ENCODE measurements at regions not wholly inside any gene's neighbourhood (a gene's known extent, or its start where the extent isn't known, plus 50 kb on each side); places are given as distances from the start of the nearest gene placed in this dataset.

DNA sequence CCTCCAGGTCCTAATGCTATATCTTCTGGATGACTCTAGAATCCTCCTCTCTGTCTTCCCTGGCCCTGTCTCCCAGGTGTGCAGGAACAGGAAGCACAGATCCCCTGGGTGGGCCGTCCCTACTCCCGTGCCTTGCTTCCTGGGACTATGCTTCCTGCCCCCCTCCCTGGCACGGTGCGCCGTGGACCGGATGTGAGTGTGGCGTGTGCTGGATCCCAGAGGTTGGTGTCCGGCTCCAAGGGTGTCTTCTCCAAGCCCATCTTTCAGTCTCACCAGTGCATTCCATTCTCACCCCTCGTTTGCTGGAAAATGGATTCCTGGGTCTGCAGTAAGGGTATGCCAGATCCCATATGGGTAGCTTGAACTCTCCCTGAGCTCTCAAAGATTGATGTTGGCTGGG, 144.4 kb upstream of the TWIST2 start:
- TF ChIP-seq, protein P1, sequence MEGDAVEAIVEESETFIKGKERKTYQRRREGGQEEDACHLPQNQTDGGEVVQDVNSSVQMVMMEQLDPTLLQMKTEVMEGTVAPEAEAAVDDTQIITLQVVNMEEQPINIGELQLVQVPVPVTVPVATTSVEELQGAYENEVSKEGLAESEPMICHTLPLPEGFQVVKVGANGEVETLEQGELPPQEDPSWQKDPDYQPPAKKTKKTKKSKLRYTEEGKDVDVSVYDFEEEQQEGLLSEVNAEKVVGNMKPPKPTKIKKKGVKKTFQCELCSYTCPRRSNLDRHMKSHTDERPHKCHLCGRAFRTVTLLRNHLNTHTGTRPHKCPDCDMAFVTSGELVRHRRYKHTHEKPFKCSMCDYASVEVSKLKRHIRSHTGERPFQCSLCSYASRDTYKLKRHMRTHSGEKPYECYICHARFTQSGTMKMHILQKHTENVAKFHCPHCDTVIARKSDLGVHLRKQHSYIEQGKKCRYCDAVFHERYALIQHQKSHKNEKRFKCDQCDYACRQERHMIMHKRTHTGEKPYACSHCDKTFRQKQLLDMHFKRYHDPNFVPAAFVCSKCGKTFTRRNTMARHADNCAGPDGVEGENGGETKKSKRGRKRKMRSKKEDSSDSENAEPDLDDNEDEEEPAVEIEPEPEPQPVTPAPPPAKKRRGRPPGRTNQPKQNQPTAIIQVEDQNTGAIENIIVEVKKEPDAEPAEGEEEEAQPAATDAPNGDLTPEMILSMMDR (IDR thresholded peaks at IDR 0.05; ENCODE audit: control insufficient read depth, extremely low read depth, insufficient read depth) = no peak
- no peak overlapping the region for H3K4me3 ChIP-seq (ENCODE audit: low read depth, low read length)
- no peak for DNase-seq (ENCODE audit: low read depth)

DNA sequence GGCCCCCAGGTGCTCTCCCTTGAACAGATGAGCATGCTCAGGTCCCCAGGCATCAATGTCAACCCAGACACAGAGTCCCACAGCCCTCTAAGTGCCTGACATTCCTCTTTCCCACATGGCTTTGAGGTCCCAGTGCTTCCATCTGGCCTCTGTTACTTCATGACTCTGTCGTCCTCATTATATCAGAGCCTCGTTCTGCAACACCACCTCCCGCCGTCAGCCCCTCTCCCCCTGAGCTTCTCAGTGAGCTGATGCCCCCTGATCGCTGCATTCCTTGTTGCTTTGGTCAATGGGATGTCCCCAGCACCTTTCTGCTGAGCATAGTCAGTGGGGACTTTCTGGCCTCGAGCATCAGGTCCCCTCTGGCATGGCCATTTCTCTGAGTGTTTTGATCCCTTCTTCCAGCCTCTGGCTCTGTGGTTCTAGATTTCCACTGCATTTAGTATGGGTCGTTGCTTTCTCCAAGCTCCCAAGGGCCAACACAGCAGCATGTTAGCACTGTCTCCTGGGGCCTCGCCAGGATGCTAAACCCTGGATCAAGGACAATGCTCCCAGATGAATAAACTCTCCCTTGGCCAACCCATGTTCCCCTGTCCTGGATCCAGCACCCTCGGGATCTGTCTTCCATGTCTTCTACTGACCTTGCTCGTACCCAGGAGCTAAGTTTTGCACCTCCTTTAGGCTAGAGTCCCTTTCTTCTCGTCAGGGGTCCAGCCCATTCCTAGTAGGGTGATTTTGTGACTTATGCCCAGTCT, 143.2 kb upstream of the TWIST2 start:
- no peak for DNase-seq (ENCODE audit: low read depth)
- TF ChIP-seq, protein P1 (IDR thresholded peaks at IDR 0.05; ENCODE audit: control insufficient read depth, extremely low read depth, insufficient read depth) = no peak
- H3K4me3 ChIP-seq (ENCODE audit: low read depth, low read length) = no peak overlapping the region

DNA sequence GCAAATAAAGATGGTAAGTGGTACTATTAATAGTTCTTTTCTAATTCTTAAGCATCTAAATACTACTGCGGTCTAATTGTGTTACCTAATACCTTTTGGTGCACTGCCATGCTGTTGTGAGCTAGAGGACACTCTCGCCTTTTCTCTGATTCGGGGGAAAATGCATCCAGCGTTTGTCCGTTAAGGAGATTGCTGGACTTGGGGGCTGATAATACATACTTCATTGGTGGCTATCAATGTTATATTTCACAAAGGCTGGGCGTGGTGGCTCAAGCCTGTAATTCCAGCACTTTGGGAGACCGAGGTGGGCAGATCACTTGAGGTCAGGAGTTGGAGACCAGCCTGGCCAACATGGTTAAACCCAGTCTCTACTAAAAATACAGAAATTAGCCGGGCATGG, 141.7 kb upstream of the TWIST2 start:
- TF ChIP-seq, protein P1 (IDR thresholded peaks at IDR 0.05; ENCODE audit: control insufficient read depth, extremely low read depth, insufficient read depth) = no peak
- H3K4me3 ChIP-seq (ENCODE audit: low read depth, low read length) = no peak overlapping the region
- DNase-seq (ENCODE audit: low read depth) = no peak

DNA sequence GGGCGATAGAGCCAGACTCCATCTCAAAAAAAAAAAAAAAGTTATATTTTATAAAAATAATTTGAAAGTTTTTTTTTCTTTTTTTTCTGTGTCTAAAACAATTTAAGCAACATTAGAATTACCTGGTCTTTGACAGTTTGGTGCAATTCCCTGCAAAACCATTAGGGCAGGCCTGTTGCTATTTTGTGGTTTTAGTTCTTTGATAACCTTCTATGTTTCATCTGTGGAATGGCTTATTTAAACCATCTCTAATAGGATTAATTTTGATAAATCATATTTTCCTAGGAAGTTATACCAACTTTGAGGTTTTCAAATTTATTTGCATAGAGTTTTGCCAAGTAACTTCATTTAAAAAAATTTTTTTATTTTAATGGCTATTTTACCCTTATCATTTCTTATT, 141.2 kb upstream of the TWIST2 start:
- DNase-seq (ENCODE audit: low read depth) = no peak
- no peak overlapping the region for H3K4me3 ChIP-seq (ENCODE audit: low read depth, low read length)
- TF ChIP-seq, protein P1 (IDR thresholded peaks at IDR 0.05; ENCODE audit: control insufficient read depth, extremely low read depth, insufficient read depth) = no peak

DNA sequence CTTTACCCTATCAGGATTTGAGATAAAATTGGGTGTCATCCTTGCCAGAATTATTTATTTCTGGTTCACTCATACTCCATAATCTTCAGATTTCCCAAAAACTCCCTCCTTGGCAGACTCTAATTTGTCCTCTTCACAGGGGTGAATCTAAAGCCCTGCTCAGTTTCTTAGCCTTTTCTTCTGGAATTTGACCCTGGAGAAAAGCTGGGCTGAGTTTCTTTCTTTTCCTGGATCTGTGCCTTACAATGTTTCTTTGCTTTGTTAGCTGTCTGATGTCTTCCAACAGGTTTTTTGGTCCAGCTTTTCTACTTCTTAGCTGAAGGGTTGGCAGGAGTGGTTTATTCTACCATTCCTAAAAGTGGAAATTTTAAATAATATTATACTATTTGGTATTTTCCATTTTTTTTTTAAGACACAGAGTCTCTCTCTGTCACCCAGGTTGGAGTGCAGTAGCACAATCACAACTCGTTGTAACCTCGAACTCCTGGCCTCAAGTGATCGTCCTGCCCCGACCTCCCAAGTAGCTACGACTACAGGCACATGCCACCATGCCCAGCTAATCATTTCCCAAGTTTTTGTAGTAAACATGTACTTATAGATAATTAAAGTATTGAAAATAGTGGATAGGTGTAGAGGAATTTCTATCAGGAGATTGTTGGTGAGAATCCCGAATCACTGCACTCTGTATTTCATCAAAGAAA, 138.4 kb upstream of the TWIST2 start:
- H3K4me3 ChIP-seq (ENCODE audit: low read depth, low read length) = no peak overlapping the region
- DNase-seq (ENCODE audit: low read depth) = no peak
- TF ChIP-seq, protein P1 (IDR thresholded peaks at IDR 0.05; ENCODE audit: control insufficient read depth, extremely low read depth, insufficient read depth) = no peak

DNA sequence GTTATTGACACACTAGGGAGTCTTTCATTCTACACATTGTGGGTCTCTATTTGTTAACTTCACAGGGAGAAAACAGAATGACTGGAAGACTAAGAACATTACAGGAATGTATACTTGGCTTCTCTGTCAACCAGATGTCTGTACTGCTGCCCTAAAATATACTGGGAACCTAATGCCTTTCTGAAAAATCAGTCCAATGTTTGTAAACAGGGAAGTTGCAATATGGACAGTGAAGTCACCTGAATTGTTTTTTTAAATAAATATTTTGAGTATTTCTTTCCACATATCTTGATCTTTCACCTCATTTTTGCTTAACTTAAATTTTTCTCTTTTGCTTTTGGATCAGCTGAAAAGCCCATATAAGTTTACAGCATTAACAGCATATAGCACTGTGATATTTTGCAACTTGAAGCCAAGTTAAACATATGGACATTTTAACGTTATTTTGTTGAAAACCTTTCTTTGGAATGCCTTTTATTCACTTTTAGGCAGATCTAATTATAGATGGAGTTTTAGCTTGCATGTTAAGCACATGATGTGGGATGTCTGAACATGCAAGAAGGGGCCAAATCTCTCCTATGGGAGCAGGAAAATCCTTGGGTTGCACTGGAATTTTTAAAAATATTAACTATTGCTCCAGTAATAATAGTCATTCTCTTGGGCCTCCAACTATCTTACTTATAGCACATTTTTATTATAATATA, 137.7 kb upstream of the TWIST2 start:
- DNase-seq (ENCODE audit: low read depth) = no peak
- TF ChIP-seq, protein P1 (IDR thresholded peaks at IDR 0.05; ENCODE audit: control insufficient read depth, extremely low read depth, insufficient read depth) = no peak
- H3K4me3 ChIP-seq (ENCODE audit: low read depth, low read length) = no peak overlapping the region
